Ramos (cell line): ENCODE measurements at regions not wholly inside any gene's neighbourhood (a gene's known extent, or its start where the extent isn't known, plus 50 kb on each side); places are given as distances from the start of the nearest gene placed in this dataset.

Experiments
- in situ Hi-C: fragments of 300-500 bp; cut with MboI; formaldehyde crosslinking; loops from one replicate; pipeline ENCODE4 v1.14.3; 2022; ENCODE audit warnings: low sequenced_read_pairs; ENCODE audit not compliant: unreplicated experiment

GRCh38 chr3:151990696-151991376 lies 117.4 kb downstream of the SUCNR1 start:
- in situ Hi-C loops = no loop called here

GRCh38 chr3:151992326-151993041 lies 119.0 kb downstream of the SUCNR1 start:
- in situ Hi-C loops = no loop called here

- in situ Hi-C loops = no loop called here
Observed at GRCh38 chr3:151995091-151995490, 121.6 kb downstream of the SUCNR1 start.

- in situ Hi-C loops = no loop called here
Observed at GRCh38 chr3:151998744-151999143, 125.3 kb downstream of the SUCNR1 start.

GRCh38 chr3:151999936-152000335 lies 126.5 kb downstream of the SUCNR1 start:
- in situ Hi-C loops = no loop called here

GRCh38 chr3:152011812-152012735 lies 138.6 kb downstream of the SUCNR1 start:
- in situ Hi-C loops = no loop called here

GRCh38 chr3:152019508-152019907 lies 146.1 kb downstream of the SUCNR1 start:
- in situ Hi-C loops = no loop called here

GRCh38 chr3:152021951-152022461 lies 148.6 kb downstream of the SUCNR1 start:
- in situ Hi-C loops = no loop called here

- in situ Hi-C loops = no loop called here
Observed at GRCh38 chr3:152026033-152026556, 152.7 kb downstream of the SUCNR1 start.

GRCh38 chr3:152030320-152030719 lies 156.9 kb downstream of the SUCNR1 start:
- in situ Hi-C loops = no loop called here

GRCh38 chr3:152031321-152031720 lies 157.9 kb downstream of the SUCNR1 start:
- in situ Hi-C loops = no loop called here

- in situ Hi-C loops = no loop called here
Observed at GRCh38 chr3:152037297-152037696, 163.9 kb downstream of the SUCNR1 start.

- in situ Hi-C loops = no loop called here
Observed at GRCh38 chr3:152037953-152038352, 164.5 kb downstream of the SUCNR1 start.

GRCh38 chr3:152038490-152038889 lies 165.0 kb downstream of the SUCNR1 start:
- in situ Hi-C loops = no loop called here

- in situ Hi-C loops = no loop called here
Observed at GRCh38 chr3:152039887-152040286, 166.4 kb downstream of the SUCNR1 start.

GRCh38 chr3:152040319-152040718 lies 166.9 kb downstream of the SUCNR1 start:
- in situ Hi-C loops = no loop called here

GRCh38 chr3:152043620-152044019 lies 170.2 kb downstream of the SUCNR1 start:
- in situ Hi-C loops = no loop called here

- in situ Hi-C loops = no loop called here
Observed at GRCh38 chr3:152046280-152046679, 172.8 kb downstream of the SUCNR1 start.

GRCh38 chr3:152047465-152047864 lies 174.0 kb downstream of the SUCNR1 start:
- in situ Hi-C loops = no loop called here

GRCh38 chr3:152048831-152049230 lies 175.4 kb downstream of the SUCNR1 start:
- in situ Hi-C loops = no loop called here
